Transverse colon (tissue), 4 donors: ENCODE measurements at regions not wholly inside any gene's neighbourhood (a gene's known extent, or its start where the extent isn't known, plus 50 kb on each side); places are given as distances from the start of the nearest gene placed in this dataset.

Experiments used
- DNase-seq: peaks from one replicate; pipeline ENCODE4 v3.0.0-alpha.2; 2019
- H3K27ac ChIP-seq, 4 donors: fragments of 200-600 bp; sonication (generic); 2 replicates each; pipeline ENCODE4 v1.5.1; 2016 to 2018; ENCODE audit warnings: inconsistent platforms in 4 of 4
- H3K27me3 ChIP-seq: fragments of 200-600 bp; sonication (generic); 2 replicates; pipeline ENCODE4 v1.5.1; 2017; ENCODE audit warnings: inconsistent platforms
- H3K36me3 ChIP-seq, 4 donors: fragments of 200-600 bp; sonication (generic); 2 replicates each; pipeline ENCODE4 v1.5.1; 2017 to 2019; ENCODE audit warnings: inconsistent platforms in 4 of 4
- H3K4me1 ChIP-seq, 4 donors: fragments of 200-600 bp; sonication (generic); 2 replicates each; pipeline ENCODE4 v1.5.1; 2017 to 2020; ENCODE audit warnings: inconsistent platforms in 4 of 4
- H3K4me3 ChIP-seq, 4 donors: fragments of 200-600 bp; sonication (generic); 1 replicate in 1 of 4; 2 replicates in 3 of 4; pipeline versions ENCODE4 v1.5.1 to v1.6.1; 2017 to 2019; ENCODE audit warnings: inconsistent platforms in 4 of 4
- H3K9me3 ChIP-seq, 2 donors: fragments of 200-600 bp; sonication (generic); 2 replicates each; pipeline ENCODE4 v1.5.1; 2017 to 2019; ENCODE audit warnings: inconsistent platforms in 2 of 2
- CTCF ChIP-seq, 5 experiments: fragments of 200-600 bp in 3 of 5; fragments of 450-650 bp in 2 of 5; sonication (generic) in 3 of 5; IDR thresholded peaks; 1 replicate in 2 of 5; 2 replicates in 3 of 5; pipeline ENCODE4 v1.5.1; 2016 to 2017; ENCODE audit warnings: antibody characterized with exemption in 5 of 5, inconsistent platforms in 3 of 5, mild to moderate bottlenecking in 2 of 5, moderate library complexity in 1 of 5
- EP300 ChIP-seq: sonication (generic); formaldehyde crosslinking; IDR thresholded peaks from one replicate; pipeline ENCODE4 v1.6.1; 2017; ENCODE audit warnings: antibody characterized with exemption, low read depth
- POLR2A ChIP-seq: fragments of 450-650 bp; IDR thresholded peaks from one replicate; pipeline ENCODE4 v1.6.1; 2016; ENCODE audit warnings: antibody characterized with exemption, mild to moderate bottlenecking, moderate library complexity
- POLR2AphosphoS5 ChIP-seq, 3 donors: sonication (generic); formaldehyde crosslinking; IDR thresholded peaks; one replicate each; pipeline ENCODE4 v1.6.1; 2016; ENCODE audit warnings: antibody characterized with exemption in 3 of 3
- WGBS, 2 donors: methylation state at CpG; one replicate each; pipeline ENCODE4 v1.1.5; 2018; ENCODE audit warnings: low coverage in 1 of 2; 5-methylcytosine and 5-hydroxymethylcytosine counted together
- in situ Hi-C, 4 donors: fragments of 200-750 bp; cut with MboI; loops; one replicate each; pipeline versions ENCODE4 v1.15.0 to v1.15.1; 2017; ENCODE audit warnings: low sequenced_read_pairs in 3 of 4, low pct_ligation_motif_present in 1 of 4, low pct_unique_long_range_greater_than_20kb in 1 of 4
- intact Hi-C: fragments of 100-400 bp; cut with DNase I; formaldehyde crosslinking; loops from one replicate; pipeline ENCODE4 v1.15.1; 2023; ENCODE audit warnings: low total_unique reads

- TF ChIP-seq POLR2AphosphoS5 (IDR thresholded peaks at IDR 0.05), result no peak
- no peak for TF ChIP-seq EP300
- TF ChIP-seq POLR2A, result no peak
- TF ChIP-seq CTCF (IDR thresholded peaks at IDR 0.05), result no peak
- Histone ChIP-seq H3K27me3 (no peaks in the 10 kb centered on the region), H3K9me3 (no peaks in the 10 kb centered on the region), H3K27ac (no peak overlapping the region), H3K4me1 (no peaks in the 10 kb centered on the region), H3K4me3 (no peak overlapping the region), H3K36me3 (no peaks in the 10 kb centered on the region)
- no peak for DNase-seq
- 0 to 82% methylated on average over 1 to 13 of the region's 13 CpGs for WGBS, 2 donors
- in situ Hi-C loops, result loop anchor here in 3 of 4 donors (25.0 kb wide), 2 partner anchors 253 to 278 kb away; no protein-coding TSS in a partner anchor
- intact Hi-C loops, result no loop called here
These were observed 132.6 kb upstream of the IRX4 start for GRCh38 chr5:2015124-2015848.

- no peak for TF ChIP-seq POLR2A
- no peak for TF ChIP-seq POLR2AphosphoS5 (IDR thresholded peaks at IDR 0.05)
- no peak for TF ChIP-seq EP300
- TF ChIP-seq CTCF (IDR thresholded peaks at IDR 0.05), result no peak
These were observed 131.4 kb upstream of the IRX4 start for GRCh38 chr5:2014058-2014610.

GRCh38 chr5:2013301-2014057 is 130.8 kb upstream of the IRX4 start:
- in situ Hi-C loops, result loop anchor here in 3 of 4 donors (25.0 kb wide), 2 partner anchors 251 to 276 kb away; no protein-coding TSS in a partner anchor
- Histone ChIP-seq H3K36me3 (no peaks in the 10 kb centered on the region), H3K27me3 (no peaks in the 10 kb centered on the region), H3K9me3 (no peaks in the 10 kb centered on the region), H3K4me1 (no peaks in the 10 kb centered on the region), H3K27ac (no peak overlapping the region), H3K4me3 (no peak overlapping the region)
- WGBS, 2 donors, result 73 to 78% methylated on average over 6 to 17 of the region's 18 CpGs
- intact Hi-C loops, result no loop called here
- no peak for DNase-seq
- TF ChIP-seq POLR2A, result no peak
- TF ChIP-seq EP300, result no peak
- no peak for TF ChIP-seq CTCF (IDR thresholded peaks at IDR 0.05)
- no peak for TF ChIP-seq POLR2AphosphoS5 (IDR thresholded peaks at IDR 0.05)

More at GRCh38 chr5:2014058-2014610, 131.4 kb upstream of the IRX4 start:
- no peaks in the 10 kb centered on the region for H3K36me3 ChIP-seq
- no peak for DNase-seq
- no peak overlapping the region for H3K4me3 ChIP-seq
- no peaks in the 10 kb centered on the region for H3K27me3 ChIP-seq
- intact Hi-C loops, result no loop called here
- no peaks in the 10 kb centered on the region for H3K9me3 ChIP-seq
- H3K4me1 ChIP-seq, result no peaks in the 10 kb centered on the region
- 78 to 80% methylated on average over 9 to 12 of the region's 12 CpGs for WGBS, 2 donors
- in situ Hi-C loops, result loop anchor here in 3 of 4 donors (25.0 kb wide), 2 partner anchors 252 to 277 kb away; no protein-coding TSS in a partner anchor
- H3K27ac ChIP-seq, result no peak overlapping the region

GRCh38 chr5:2012885-2013284 is 130.2 kb upstream of the IRX4 start:
- no peaks in the 10 kb centered on the region for H3K9me3 ChIP-seq
- H3K4me1 ChIP-seq, result no peaks in the 10 kb centered on the region
- intact Hi-C loops (no loop called here), in situ Hi-C loops (loop anchor here in 3 of 4 donors (25.0 kb wide), 2 partner anchors 251 to 276 kb away; no protein-coding TSS in a partner anchor)
- H3K27ac ChIP-seq, result no peak overlapping the region
- no peaks in the 10 kb centered on the region for H3K36me3 ChIP-seq
- 77% methylated on average over 8 of the region's 8 CpGs; no CpG with 5 or more reads in 1 of the 2 donors for WGBS, 2 donors
- TF ChIP-seq CTCF (IDR thresholded peaks at IDR 0.05), result no peak
- TF ChIP-seq POLR2A, result no peak
- no peak for TF ChIP-seq POLR2AphosphoS5 (IDR thresholded peaks at IDR 0.05)
- TF ChIP-seq EP300, result no peak
- H3K4me3 ChIP-seq, result no peak overlapping the region
- no peak for DNase-seq
- no peaks in the 10 kb centered on the region for H3K27me3 ChIP-seq
